Endothelial cell of umbilical vein (primary cell): ENCODE measurements at regions not wholly inside any gene's neighbourhood (a gene's known extent, or its start where the extent isn't known, plus 50 kb on each side); places are given as distances from the start of the nearest gene placed in this dataset.

Experiments
- BruUV-seq: library from RNA; stranded (reverse); fragments of 400-500 nt; replicated peaks from 2 replicates; lab custom pipeline; 2021; lab: Mats Ljungman, UMichigan
- CTCF ChIA-PET: fragments of 300-600, 350-600 bp; sonication (Branson Sonifier 250); formaldehyde crosslinking; loops from one replicate; lab custom pipeline; 2021; ENCODE audit warnings: antibody characterized with exemption, inconsistent platforms; lab: Charles Lee
- POLR2A ChIA-PET: fragments of 300-600, 350-600 bp; sonication (Branson Sonifier 250); formaldehyde crosslinking; loops from one replicate; lab custom pipeline; 2021; ENCODE audit warnings: antibody characterized with exemption, inconsistent platforms; lab: Charles Lee
- DNase-seq: peaks from one replicate; pipeline ENCODE4 v3.0.0-alpha.2; 2011; ENCODE audit warnings: low read depth, low spot score
- FAIRE-seq: peaks from 2 replicates; lab custom pipeline; 2011; peaks lifted over from hg19 to GRCh38; lab: Jason Lieb, UNC
- H2AFZ ChIP-seq: 2 replicates; pipeline ENCODE4 v1.6.0; 2012; ENCODE audit warnings: low read depth, low read length, control low read depth, inconsistent platforms
- H3K27ac ChIP-seq: 2 replicates; pipeline ENCODE4 v1.5.1; 2011; ENCODE audit warnings: low read depth, mild to moderate bottlenecking, control low read depth, low read length, moderate library complexity; ENCODE audit not compliant: insufficient read depth
- H3K27me3 ChIP-seq, 2 experiments: 2 replicates each; pipeline versions ENCODE4 v1.6.0 to v1.6.1; 2011; ENCODE audit warnings: low read length in 2 of 2, mixed read lengths in 1 of 2; ENCODE audit not compliant: control insufficient read depth in 2 of 2, insufficient read depth in 2 of 2
- H3K36me3 ChIP-seq, 2 experiments: 2 replicates in 1 of 2; 3 replicates in 1 of 2; pipeline ENCODE4 v1.5.1; 2011; ENCODE audit warnings: low read length in 2 of 2, mild to moderate bottlenecking in 1 of 2, moderate library complexity in 1 of 2; ENCODE audit not compliant: control insufficient read depth in 2 of 2, insufficient read depth in 2 of 2; ENCODE audit errors: extremely low read depth in 1 of 2
- H3K4me1 ChIP-seq: 3 replicates; pipeline ENCODE4 v1.5.1; 2011; ENCODE audit warnings: mild to moderate bottlenecking, low read length; ENCODE audit not compliant: control insufficient read depth, insufficient read depth; ENCODE audit errors: extremely low read depth
- H3K4me2 ChIP-seq: 2 replicates; pipeline ENCODE4 v1.6.1; 2011; ENCODE audit warnings: low read length, control low read depth, mixed read lengths; ENCODE audit not compliant: insufficient read depth
- H3K4me3 ChIP-seq, 3 experiments: fragments of 200-600 bp in 1 of 3; sonication (generic), shearing (Covaris generic) in 1 of 3; replicated peaks in 1 of 3; 2 replicates each; pipeline ENCODE4 v1.5.1; 2011 to 2016; ENCODE audit warnings: control low read depth in 3 of 3, low read length in 3 of 3, mild to moderate bottlenecking in 2 of 3, inconsistent platforms in 1 of 3, low read depth in 1 of 3, moderate library complexity in 1 of 3; ENCODE audit not compliant: insufficient read depth in 1 of 3
- H3K79me2 ChIP-seq: 2 replicates; pipeline ENCODE4 v1.6.0; 2012; ENCODE audit warnings: low read length, inconsistent platforms; ENCODE audit not compliant: control insufficient read depth, insufficient read depth
- H3K9ac ChIP-seq: replicated peaks from 2 replicates; pipeline ENCODE3; 2011; ENCODE audit warnings: low read length, control low read depth; ENCODE audit not compliant: insufficient read depth; ENCODE audit errors: extremely low read depth
- H3K9me1 ChIP-seq: replicated peaks from 3 replicates; pipeline ENCODE4 v1.6.0; 2011; ENCODE audit warnings: mild to moderate bottlenecking, low read length; ENCODE audit not compliant: control insufficient read depth, insufficient read depth; ENCODE audit errors: extremely low read depth
- H3K9me3 ChIP-seq: replicated peaks from 2 replicates; pipeline ENCODE4 v1.5.1; 2012; ENCODE audit warnings: low read length, inconsistent platforms; ENCODE audit not compliant: control insufficient read depth, insufficient read depth
- H4K20me1 ChIP-seq: replicated peaks from 2 replicates; pipeline ENCODE3; 2011; ENCODE audit warnings: mild to moderate bottlenecking, low read length; ENCODE audit not compliant: control insufficient read depth, insufficient read depth; ENCODE audit errors: extremely low read depth
- CTCF ChIP-seq, 2 donors: IDR thresholded peaks; 1 replicate in 1 of 2; 2 replicates in 1 of 2; pipeline ENCODE4 v1.5.1; 2011; ENCODE audit warnings: low read length in 2 of 2, mild to moderate bottlenecking in 2 of 2, moderate library complexity in 2 of 2, control low read depth in 1 of 2, inconsistent platforms in 1 of 2, low read depth in 1 of 2; ENCODE audit not compliant: insufficient read depth in 1 of 2; ENCODE audit errors: extremely low read depth in 1 of 2
- EZH2 ChIP-seq: IDR thresholded peaks from 2 replicates; pipeline ENCODE4 v1.6.1; 2012; ENCODE audit warnings: borderline replicate concordance, low read depth, mild to moderate bottlenecking, moderate library complexity, low read length, inconsistent platforms; ENCODE audit not compliant: severe bottlenecking
- FOS ChIP-seq: IDR thresholded peaks from 2 replicates; pipeline ENCODE4 v1.6.1; 2011; ENCODE audit warnings: mild to moderate bottlenecking, low read length, moderate library complexity, borderline replicate concordance; ENCODE audit not compliant: insufficient read depth
- GATA2 ChIP-seq: IDR thresholded peaks from 2 replicates; pipeline ENCODE4 v1.7.0; 2011; ENCODE audit warnings: low read depth, mild to moderate bottlenecking, moderate library complexity, mixed read lengths, low read length; ENCODE audit not compliant: insufficient read length, insufficient read depth
- JUN ChIP-seq: IDR thresholded peaks from 2 replicates; pipeline ENCODE4 v1.6.1; 2011; ENCODE audit warnings: borderline replicate concordance, low read depth; ENCODE audit not compliant: insufficient read length, insufficient read depth
- MAX ChIP-seq: IDR thresholded peaks from 2 replicates; pipeline ENCODE4 v1.6.1; 2011; ENCODE audit not compliant: insufficient read depth, insufficient read length
- MYC ChIP-seq: IDR thresholded peaks from one replicate; pipeline ENCODE4 v1.6.1; 2011; ENCODE audit warnings: mild to moderate bottlenecking, low read depth, low read length
- POLR2A ChIP-seq: IDR thresholded peaks from 2 replicates; pipeline ENCODE4 v1.6.1; 2012; ENCODE audit warnings: low read depth, mild to moderate bottlenecking, control low read depth, low read length
- POLR2AphosphoS5 ChIP-seq: IDR thresholded peaks from 2 replicates; pipeline ENCODE4 v1.6.1; 2012; ENCODE audit warnings: low read depth, mild to moderate bottlenecking, control low read depth, low read length, moderate library complexity; ENCODE audit not compliant: insufficient read depth
- dilution Hi-C: fragments of 300-500 bp; cut with MboI; formaldehyde crosslinking; loops from one replicate; pipeline ENCODE4 v1.15.0; 2019; ENCODE audit warnings: low sequenced_read_pairs; ENCODE audit not compliant: extremely low pct_ligation_motif_present
- intact Hi-C: fragments of 100-400 bp; cut with micrococcal nuclease; formaldehyde crosslinking; loops from one replicate; pipeline ENCODE4 v1.10.0; 2022

GRCh38 chr6:137734875-137735182 lies 132.2 kb upstream of the TNFAIP3 start:
- Histone ChIP-seq H2AFZ (no peak overlapping the region), H3K27me3 (no peaks in the 10 kb centered on the region), H4K20me1 (no peaks in the 10 kb centered on the region), H3K4me1 (peaks cover 9% of the 10 kb centered on the region), H3K4me2 (no peak overlapping the region), H3K9me3 (no peaks in the 10 kb centered on the region), H3K4me3 (no peak overlapping the region), H3K9ac (no peak overlapping the region), H3K36me3 (no peaks in the 10 kb centered on the region), H3K9me1 (no peaks in the 10 kb centered on the region), H3K79me2 (no peaks in the 10 kb centered on the region), H3K27ac (no peak overlapping the region)
- dilution Hi-C loops (loop anchor here (25.0 kb wide), 1 partner anchor 202 kb away; no protein-coding TSS in a partner anchor), intact Hi-C loops (no loop called here)
- no peak for FAIRE-seq
- DNase-seq = no peak
- POLR2A ChIA-PET = no interaction called here
- no TSS peak for BruUV-seq
- CTCF ChIA-PET = interaction anchor here (1.4 kb wide), 1 partner anchor 272 kb away, joined by 4 read pairs; no protein-coding TSS in a partner anchor
- TF ChIP-seq MAX = no peak
- no peak for TF ChIP-seq POLR2A
- TF ChIP-seq GATA2 = no peak
- TF ChIP-seq CTCF (IDR thresholded peaks at IDR 0.05; ENCODE audit: extremely low read depth in 1 of 2, insufficient read depth in 1 of 2, low read depth in 1 of 2, low read length in 2 of 2) = no peak
- no peak for TF ChIP-seq FOS
- no peak for TF ChIP-seq POLR2AphosphoS5
- no peak for TF ChIP-seq EZH2
- no peak for TF ChIP-seq JUN
- no peak for TF ChIP-seq MYC
